HepG2 (cell line): ENCODE measurements at regions not wholly inside any gene's neighbourhood (a gene's known extent, or its start where the extent isn't known, plus 50 kb on each side); places are given as distances from the start of the nearest gene placed in this dataset.

Experiments
- ATAC-seq: fragments of 200-7000 bp; cut with Tn5 transposase; 3 replicates; pipeline ENCODE4 v1.9.1; 2020; ENCODE audit warnings: mild to moderate bottlenecking, moderate library complexity
- BruUV-seq: library from RNA; stranded (reverse); fragments of 400-500 nt; replicated peaks from 2 replicates; lab custom pipeline; 2021; lab: Mats Ljungman, UMichigan
- CTCF ChIA-PET: fragments of 300-600 bp; formaldehyde crosslinking; extraction: SDS; loops from one replicate; lab custom pipeline; 2021; ENCODE audit warnings: low total read pairs, inconsistent platforms, low intra/inter-chr PET ratio; lab: Yijun Ruan, JAX
- POLR2A ChIA-PET: fragments of 350-600 bp; sonication (Branson Sonifier 250); formaldehyde crosslinking; loops from one replicate; lab custom pipeline; 2020; ENCODE audit warnings: antibody characterized with exemption, inconsistent platforms; lab: Yijun Ruan, JAX
- DNase-seq: peaks from one replicate; pipeline ENCODE4 v3.0.0-alpha.2; 2015; ENCODE audit warnings: low spot score
- FAIRE-seq: peaks from 3 replicates; lab custom pipeline; 2011; peaks lifted over from hg19 to GRCh38; lab: Jason Lieb, UNC
- H2AFZ ChIP-seq: one replicate; pipeline ENCODE4 v1.6.1; 2011; ENCODE audit warnings: low read length, inconsistent platforms
- H3K27ac ChIP-seq: fragments of 300-600 bp; 3 replicates; pipeline ENCODE4 v1.8.0; 2011; ENCODE audit warnings: mixed run types, mild to moderate bottlenecking, mixed read lengths, low read length, inconsistent platforms; ENCODE audit not compliant: insufficient read depth; ENCODE audit errors: extremely low read length
- H3K27me3 ChIP-seq, 2 experiments: fragments of 200-600 bp in 1 of 2; 2 replicates in 1 of 2; 3 replicates in 1 of 2; pipeline versions ENCODE4 v1.6.0 to v1.8.0; 2011; ENCODE audit warnings: low read length in 2 of 2, mild to moderate bottlenecking in 2 of 2, moderate library complexity in 2 of 2, inconsistent platforms in 1 of 2; ENCODE audit not compliant: insufficient read depth in 2 of 2, control insufficient read depth in 1 of 2
- H3K36me3 ChIP-seq, 2 experiments: fragments of 200-600 bp in 1 of 2; replicated peaks in 1 of 2; 2 replicates in 1 of 2; 3 replicates in 1 of 2; pipeline versions ENCODE4 v1.5.1 to v1.8.0; 2011; ENCODE audit warnings: low read length in 2 of 2, inconsistent platforms in 1 of 2; ENCODE audit not compliant: insufficient read depth in 2 of 2, control insufficient read depth in 1 of 2
- H3K4me1 ChIP-seq: 2 replicates; pipeline ENCODE4 v1.5.1; 2012; ENCODE audit warnings: low read length, inconsistent platforms; ENCODE audit not compliant: insufficient read depth
- H3K4me2 ChIP-seq: 2 replicates; pipeline ENCODE4 v1.6.0; 2011; ENCODE audit warnings: low read depth, low read length, inconsistent platforms
- H3K4me3 ChIP-seq, 3 experiments: fragments of 200-600 bp in 1 of 3; sonication (generic), shearing (Covaris generic) in 1 of 3; replicated peaks in 1 of 3; 2 replicates each; pipeline ENCODE4 v1.5.1; 2011 to 2016; ENCODE audit warnings: low read length in 3 of 3, inconsistent platforms in 2 of 3, low read depth in 2 of 3, mild to moderate bottlenecking in 2 of 3, control low read depth in 1 of 3, mixed read lengths in 1 of 3; ENCODE audit not compliant: insufficient read depth in 1 of 3
- H3K79me2 ChIP-seq: one replicate; pipeline ENCODE4 v1.6.1; 2011; ENCODE audit warnings: low read length, inconsistent platforms; ENCODE audit not compliant: insufficient read depth
- H3K9ac ChIP-seq: 2 replicates; pipeline ENCODE4 v1.6.0; 2011; ENCODE audit warnings: mild to moderate bottlenecking, low read depth, low read length, inconsistent platforms; ENCODE audit not compliant: insufficient read depth
- H3K9me3 ChIP-seq: 2 replicates; pipeline ENCODE4 v1.5.1; 2012; ENCODE audit warnings: mild to moderate bottlenecking, low read length
- H4K20me1 ChIP-seq: 2 replicates; pipeline ENCODE4 v1.6.0; 2011; ENCODE audit warnings: inconsistent platforms, mild to moderate bottlenecking, low read length, moderate library complexity; ENCODE audit not compliant: insufficient read depth
- ARNTL ChIP-seq: sonication (generic); formaldehyde crosslinking; IDR thresholded peaks from 2 replicates; pipeline ENCODE4 v1.4.0; 2020; ENCODE audit warnings: mild to moderate bottlenecking, missing genetic modification reagents
- ERF ChIP-seq: IDR thresholded peaks from 2 replicates; pipeline ENCODE4 v1.6.1; 2018; ENCODE audit warnings: missing biosample characterization, missing genetic modification reagents
- IRX3 ChIP-seq: sonication (generic); formaldehyde crosslinking; IDR thresholded peaks from 2 replicates; pipeline ENCODE4 v1.8.1; 2023; ENCODE audit warnings: mild to moderate bottlenecking, low read depth, missing genetic modification reagents, borderline replicate concordance
- KDM5A ChIP-seq: fragments of 200-600 bp; sonication (generic); IDR thresholded peaks from 2 replicates; pipeline ENCODE4 v1.7.0; 2018; ENCODE audit warnings: antibody characterized with exemption, mild to moderate bottlenecking, low read length, borderline replicate concordance
- MIER3 ChIP-seq: IDR thresholded peaks from 2 replicates; pipeline ENCODE4 v1.6.1; 2016; ENCODE audit warnings: missing compliant biosample characterization, borderline replicate concordance
- RNF2 ChIP-seq: fragments of 450-650 bp; conservative IDR thresholded peaks from 2 replicates; pipeline ENCODE4 v1.6.1; 2016; ENCODE audit warnings: low read depth
- SNAPC4 ChIP-seq: sonication (generic); formaldehyde crosslinking; IDR thresholded peaks from 2 replicates; pipeline ENCODE4 v1.4.0; 2020; ENCODE audit warnings: mild to moderate bottlenecking, missing genetic modification reagents
- ZBTB37 ChIP-seq: sonication (generic); formaldehyde crosslinking; IDR thresholded peaks from 2 replicates; pipeline ENCODE4 v1.4.0; 2020; ENCODE audit warnings: mild to moderate bottlenecking, missing genetic modification reagents
- ZKSCAN8 ChIP-seq: IDR thresholded peaks from 2 replicates; pipeline ENCODE4 v1.6.1; 2016; ENCODE audit warnings: borderline replicate concordance, missing genetic modification reagents, missing compliant biosample characterization
- ZNF101 ChIP-seq: sonication (generic); formaldehyde crosslinking; IDR thresholded peaks from 2 replicates; pipeline ENCODE4 v1.4.0; 2020; ENCODE audit warnings: mild to moderate bottlenecking, low read depth, missing genetic modification reagents, borderline replicate concordance
- ZNF138 ChIP-seq: sonication (generic); formaldehyde crosslinking; IDR thresholded peaks from 2 replicates; pipeline ENCODE4 v1.5.0; 2020; ENCODE audit warnings: mild to moderate bottlenecking, low read depth, missing genetic modification reagents
- ZNF160 ChIP-seq: sonication (generic); formaldehyde crosslinking; IDR thresholded peaks from 2 replicates; pipeline ENCODE4 v1.8.0; 2022; ENCODE audit warnings: mild to moderate bottlenecking, inconsistent platforms, missing genetic modification reagents
- ZNF251 ChIP-seq: sonication (generic); formaldehyde crosslinking; IDR thresholded peaks from 2 replicates; pipeline ENCODE4 v1.9.0; 2021; ENCODE audit warnings: mild to moderate bottlenecking, missing genetic modification reagents
- WGBS: methylation state at CpG from one replicate; pipeline ENCODE4 v1.1.6; 2017; ENCODE audit warnings: low lambda C conversion rate; 5-methylcytosine and 5-hydroxymethylcytosine counted together
- in situ Hi-C: cut with HindIII; loops from 2 replicates; pipeline ENCODE4 v1.10.0; 2017; ENCODE audit warnings: low pct_unique_long_range_greater_than_20kb; ENCODE audit not compliant: extremely low pct_ligation_motif_present
- intact Hi-C: fragments of 100-400 bp; cut with micrococcal nuclease; formaldehyde crosslinking; loops from one replicate; pipeline ENCODE4 v1.10.0; 2022; ENCODE audit not compliant: unreplicated experiment

DNA sequence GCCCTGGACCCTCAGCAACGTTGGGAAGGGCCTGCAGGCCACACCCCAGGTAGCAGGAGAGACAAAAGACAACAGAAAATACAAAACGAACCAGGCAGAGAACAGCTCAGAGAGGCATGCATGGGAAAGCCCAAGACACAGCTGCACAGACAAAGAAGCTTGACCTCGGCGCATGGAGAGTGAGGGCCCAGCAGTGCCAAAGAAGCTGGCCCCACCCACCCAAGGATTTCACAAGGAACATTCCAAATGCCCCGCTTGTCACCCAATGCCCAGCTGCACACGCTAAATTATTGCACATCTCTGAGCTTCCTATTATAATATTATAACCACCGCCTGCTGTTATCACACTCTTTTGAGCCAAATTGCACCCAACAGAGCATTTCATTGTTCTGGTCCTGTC is 147.7 kb upstream of the TBL1X start:
- no TSS peak for BruUV-seq
- Histone ChIP-seq H3K9ac (no peak overlapping the region), H3K4me3 (no peak overlapping the region), H3K27me3 (no peaks in the 10 kb centered on the region), H2AFZ (no peak overlapping the region), H3K4me2 (no peak overlapping the region), H3K27ac (no peak overlapping the region), H3K79me2 (no peaks in the 10 kb centered on the region), H3K9me3 (no peaks in the 10 kb centered on the region)
- CTCF ChIA-PET: no interaction called here
- POLR2A ChIA-PET: no interaction called here
- DNase-seq: no peak
- no peak for ATAC-seq
- 35% methylated on average over 5 of the region's 7 CpGs for WGBS
- no peak for FAIRE-seq
- in situ Hi-C loops (no loop called here), intact Hi-C loops (no loop called here)
- no peak for TF ChIP-seq KDM5A
- no peak for TF ChIP-seq MIER3 (CRISPR knock-in tag)
- no peak for TF ChIP-seq ZNF138 (CRISPR knock-in tag)
- no peak for TF ChIP-seq ARNTL (CRISPR knock-in tag)
- TF ChIP-seq RNF2: no peak
- TF ChIP-seq ZBTB37: no peak
- no peak for TF ChIP-seq ZNF160 (CRISPR knock-in tag)
- no peak for TF ChIP-seq IRX3 (CRISPR knock-in tag)
- TF ChIP-seq, all 625 proteins: peak for 0
- no peaks in the 10 kb centered on the region for H3K4me1 ChIP-seq
- no peaks in the 10 kb centered on the region for H4K20me1 ChIP-seq
- no peaks in the 10 kb centered on the region for H3K36me3 ChIP-seq

- no TSS peak for BruUV-seq
- H3K4me2 ChIP-seq: no peak overlapping the region
- DNase-seq: no peak
- H3K27ac ChIP-seq: no peak overlapping the region
- intact Hi-C loops: no loop called here
- H3K79me2 ChIP-seq: no peaks in the 10 kb centered on the region
- H3K27me3 ChIP-seq: no peaks in the 10 kb centered on the region
- H2AFZ ChIP-seq: no peak overlapping the region
- no peaks in the 10 kb centered on the region for H3K4me1 ChIP-seq
- H3K36me3 ChIP-seq: no peaks in the 10 kb centered on the region
- POLR2A ChIA-PET: no interaction called here
- in situ Hi-C loops: no loop called here
- FAIRE-seq: no peak
- no peak for ATAC-seq
- CTCF ChIA-PET: no interaction called here
- WGBS: 57% methylated on average over 3 of the region's 3 CpGs
- no peaks in the 10 kb centered on the region for H3K9me3 ChIP-seq
- H3K9ac ChIP-seq: no peak overlapping the region
- no peak overlapping the region for H3K4me3 ChIP-seq
- H4K20me1 ChIP-seq: no peaks in the 10 kb centered on the region
- TF ChIP-seq ZNF101 (CRISPR knock-in tag): no peak
- TF ChIP-seq ERF (CRISPR knock-in tag): no peak
- TF ChIP-seq ZKSCAN8 (CRISPR knock-in tag): no peak
- no peak for TF ChIP-seq SNAPC4 (CRISPR knock-in tag)
- TF ChIP-seq ZNF251 (CRISPR knock-in tag): no peak
Measured at GRCh38 chrX:9318213-9318612, 146.6 kb upstream of the TBL1X start.
